B cell (primary cell): ENCODE measurements at regions not wholly inside any gene's neighbourhood (a gene's known extent, or its start where the extent isn't known, plus 50 kb on each side); places are given as distances from the start of the nearest gene placed in this dataset.

Experiments
- EZH2 ChIP-seq: IDR thresholded peaks from 2 replicates; pipeline ENCODE4 v1.6.1; 2012; ENCODE audit warnings: borderline replicate concordance, low read depth, mild to moderate bottlenecking, moderate library complexity, low read length; ENCODE audit not compliant: insufficient read depth, poor library complexity, severe bottlenecking
- TF ChIP-seq, protein P1 (sequence below): fragments of 200-600 bp; IDR thresholded peaks from one replicate; pipeline ENCODE4 v1.8.0; 2022; ENCODE audit warnings: antibody characterized with exemption, mild to moderate bottlenecking

DNA sequence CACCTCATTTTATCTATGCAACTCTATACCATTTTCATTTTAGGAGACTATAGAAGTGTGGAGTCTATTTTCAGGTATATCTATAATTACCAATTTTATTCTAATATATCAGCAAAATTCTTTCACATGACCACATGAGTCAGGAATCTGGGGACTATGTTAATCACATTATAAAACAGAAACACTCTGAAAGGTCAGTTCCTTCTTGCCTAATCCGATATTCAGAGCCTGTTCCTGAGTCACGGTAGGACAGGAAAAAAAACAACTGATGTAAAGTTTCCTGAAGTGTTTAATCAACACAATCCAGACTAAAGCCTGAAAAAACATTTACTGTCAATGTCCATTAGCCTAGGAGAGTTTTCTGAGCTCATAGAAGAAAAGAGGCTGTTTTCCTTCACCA lies 1902.3 kb downstream of the NCAM2 start:
- no peak for TF ChIP-seq EZH2
- TF ChIP-seq, protein P1, sequence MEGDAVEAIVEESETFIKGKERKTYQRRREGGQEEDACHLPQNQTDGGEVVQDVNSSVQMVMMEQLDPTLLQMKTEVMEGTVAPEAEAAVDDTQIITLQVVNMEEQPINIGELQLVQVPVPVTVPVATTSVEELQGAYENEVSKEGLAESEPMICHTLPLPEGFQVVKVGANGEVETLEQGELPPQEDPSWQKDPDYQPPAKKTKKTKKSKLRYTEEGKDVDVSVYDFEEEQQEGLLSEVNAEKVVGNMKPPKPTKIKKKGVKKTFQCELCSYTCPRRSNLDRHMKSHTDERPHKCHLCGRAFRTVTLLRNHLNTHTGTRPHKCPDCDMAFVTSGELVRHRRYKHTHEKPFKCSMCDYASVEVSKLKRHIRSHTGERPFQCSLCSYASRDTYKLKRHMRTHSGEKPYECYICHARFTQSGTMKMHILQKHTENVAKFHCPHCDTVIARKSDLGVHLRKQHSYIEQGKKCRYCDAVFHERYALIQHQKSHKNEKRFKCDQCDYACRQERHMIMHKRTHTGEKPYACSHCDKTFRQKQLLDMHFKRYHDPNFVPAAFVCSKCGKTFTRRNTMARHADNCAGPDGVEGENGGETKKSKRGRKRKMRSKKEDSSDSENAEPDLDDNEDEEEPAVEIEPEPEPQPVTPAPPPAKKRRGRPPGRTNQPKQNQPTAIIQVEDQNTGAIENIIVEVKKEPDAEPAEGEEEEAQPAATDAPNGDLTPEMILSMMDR, result no peak
